SK-N-SH (cell line): ENCODE measurements at regions not wholly inside any gene's neighbourhood (a gene's known extent, or its start where the extent isn't known, plus 50 kb on each side); places are given as distances from the start of the nearest gene placed in this dataset.

Experiments
- CTCF ChIP-seq: fragments of 200-600 bp; sonication (generic); IDR thresholded peaks from 2 replicates; pipeline ENCODE4 v1.6.1; 2017; ENCODE audit warnings: antibody characterized with exemption, mild to moderate bottlenecking, moderate library complexity
- JUND ChIP-seq: IDR thresholded peaks from 2 replicates; pipeline ENCODE4 v1.4.0; 2012
- MXI1 ChIP-seq: IDR thresholded peaks from 2 replicates; pipeline ENCODE4 v1.6.1; 2012; ENCODE audit warnings: mild to moderate bottlenecking, low read depth, low read length, improper control_type of control experiment
- POLR2AphosphoS5 ChIP-seq: IDR thresholded peaks from 2 replicates; pipeline ENCODE4 v1.6.1; 2012; ENCODE audit warnings: low read depth, low read length
- RAD21 ChIP-seq: IDR thresholded peaks from 2 replicates; pipeline ENCODE4 v1.6.1; 2012; ENCODE audit warnings: mild to moderate bottlenecking, low read length
- RCOR1 ChIP-seq: fragments of 150-350 bp; IDR thresholded peaks from 2 replicates; pipeline ENCODE4 v1.6.1; 2017; ENCODE audit warnings: antibody characterized with exemption, low read length
- REST ChIP-seq: IDR thresholded peaks from 2 replicates; pipeline ENCODE4 v1.6.1; 2012; ENCODE audit warnings: mild to moderate bottlenecking, low read depth, low read length, moderate library complexity
- RFX5 ChIP-seq: IDR thresholded peaks from 2 replicates; pipeline ENCODE4 v1.6.1; 2012; ENCODE audit warnings: mild to moderate bottlenecking, improper control_type of control experiment, low read length
- YY1 ChIP-seq: IDR thresholded peaks from 2 replicates; pipeline ENCODE4 v1.4.0; 2012; ENCODE audit warnings: low read depth, mild to moderate bottlenecking
- ZBTB33 ChIP-seq: IDR thresholded peaks from 2 replicates; pipeline ENCODE4 v1.4.0; 2012; ENCODE audit warnings: low read depth, borderline replicate concordance

GRCh38 chr14:103195828-103196615, 72.8 kb downstream of the TNFAIP2 start:
- no peak for TF ChIP-seq ZBTB33
- no peak for TF ChIP-seq CTCF
- no peak for TF ChIP-seq POLR2AphosphoS5
- TF ChIP-seq RFX5: no peak
- TF ChIP-seq RCOR1: no peak
- TF ChIP-seq JUND: no peak
- TF ChIP-seq RAD21: no peak
- TF ChIP-seq YY1: no peak
- TF ChIP-seq REST: no peak
- no peak for TF ChIP-seq MXI1
